Uterus (tissue), 3 donors: ENCODE measurements at regions not wholly inside any gene's neighbourhood (a gene's known extent, or its start where the extent isn't known, plus 50 kb on each side); places are given as distances from the start of the nearest gene placed in this dataset.

Experiments used
- DNase-seq, 2 donors: peaks; one replicate each; pipeline ENCODE4 v3.0.0-alpha.2; 2019 to 2020
- H3K27ac ChIP-seq, 2 donors: fragments of 200-600 bp; sonication (generic); 1 replicate in 1 of 2; 2 replicates in 1 of 2; pipeline ENCODE4 v1.5.1; 2016 to 2018
- H3K27me3 ChIP-seq, 2 donors: fragments of 200-600 bp; sonication (generic); one replicate each; pipeline ENCODE4 v1.5.1; 2018 to 2019; ENCODE audit warnings: control low read depth in 1 of 2
- H3K36me3 ChIP-seq, 2 donors: fragments of 200-600 bp; sonication (generic); one replicate each; pipeline ENCODE4 v1.5.1; 2019; ENCODE audit warnings: control low read depth in 1 of 2
- H3K4me1 ChIP-seq, 2 donors: fragments of 200-600 bp; sonication (generic); one replicate each; pipeline ENCODE4 v1.5.1; 2018 to 2019; ENCODE audit warnings: control low read depth in 1 of 2
- H3K4me3 ChIP-seq, 2 donors: fragments of 200-600 bp; sonication (generic); 1 replicate in 1 of 2; 2 replicates in 1 of 2; pipeline ENCODE4 v1.5.1; 2018 to 2019; ENCODE audit warnings: mild to moderate bottlenecking in 1 of 2
- H3K9me3 ChIP-seq, 2 donors: fragments of 200-600 bp; sonication (generic); one replicate each; pipeline ENCODE4 v1.5.1; 2019; ENCODE audit warnings: control low read depth in 1 of 2
- POLR2A ChIP-seq, 2 donors: fragments of 450-650 bp; IDR thresholded peaks; one replicate each; pipeline ENCODE4 v1.6.1; 2016; ENCODE audit warnings: antibody characterized with exemption in 2 of 2, mild to moderate bottlenecking in 1 of 2, moderate library complexity in 1 of 2
- intact Hi-C: fragments of 100-400 bp; cut with DNase I; formaldehyde crosslinking; loops from one replicate; pipeline ENCODE4 v1.15.1; 2023; ENCODE audit warnings: low total_unique reads
- TF ChIP-seq, protein P1 (sequence below), 4 experiments: fragments of 200-600 bp in 2 of 4; fragments of 450-650 bp in 2 of 4; sonication (generic) in 2 of 4; IDR thresholded peaks; one replicate each; pipeline ENCODE4 v1.5.1; 2016 to 2019; ENCODE audit warnings: antibody characterized with exemption in 4 of 4, mild to moderate bottlenecking in 2 of 4, moderate library complexity in 1 of 4
- donor health status: DM: yes; HTN: yes; CAD: no.

- Histone ChIP-seq H3K27ac (no peak overlapping the region), H3K36me3 (no peaks in the 10 kb centered on the region), H3K4me3 (no peak overlapping the region), H3K9me3 (no peaks in the 10 kb centered on the region), H3K4me1 (no peaks in the 10 kb centered on the region), H3K27me3 (no peaks in the 10 kb centered on the region)
- TF ChIP-seq, protein P1, sequence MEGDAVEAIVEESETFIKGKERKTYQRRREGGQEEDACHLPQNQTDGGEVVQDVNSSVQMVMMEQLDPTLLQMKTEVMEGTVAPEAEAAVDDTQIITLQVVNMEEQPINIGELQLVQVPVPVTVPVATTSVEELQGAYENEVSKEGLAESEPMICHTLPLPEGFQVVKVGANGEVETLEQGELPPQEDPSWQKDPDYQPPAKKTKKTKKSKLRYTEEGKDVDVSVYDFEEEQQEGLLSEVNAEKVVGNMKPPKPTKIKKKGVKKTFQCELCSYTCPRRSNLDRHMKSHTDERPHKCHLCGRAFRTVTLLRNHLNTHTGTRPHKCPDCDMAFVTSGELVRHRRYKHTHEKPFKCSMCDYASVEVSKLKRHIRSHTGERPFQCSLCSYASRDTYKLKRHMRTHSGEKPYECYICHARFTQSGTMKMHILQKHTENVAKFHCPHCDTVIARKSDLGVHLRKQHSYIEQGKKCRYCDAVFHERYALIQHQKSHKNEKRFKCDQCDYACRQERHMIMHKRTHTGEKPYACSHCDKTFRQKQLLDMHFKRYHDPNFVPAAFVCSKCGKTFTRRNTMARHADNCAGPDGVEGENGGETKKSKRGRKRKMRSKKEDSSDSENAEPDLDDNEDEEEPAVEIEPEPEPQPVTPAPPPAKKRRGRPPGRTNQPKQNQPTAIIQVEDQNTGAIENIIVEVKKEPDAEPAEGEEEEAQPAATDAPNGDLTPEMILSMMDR (IDR thresholded peaks at IDR 0.05): no peak
- no peak for TF ChIP-seq POLR2A (IDR thresholded peaks at IDR 0.05)
- intact Hi-C loops: no loop called here
- no peak for DNase-seq
These were observed 244.0 kb upstream of the SFRP2 start for GRCh38 chr4:154032914-154033313.

DNA sequence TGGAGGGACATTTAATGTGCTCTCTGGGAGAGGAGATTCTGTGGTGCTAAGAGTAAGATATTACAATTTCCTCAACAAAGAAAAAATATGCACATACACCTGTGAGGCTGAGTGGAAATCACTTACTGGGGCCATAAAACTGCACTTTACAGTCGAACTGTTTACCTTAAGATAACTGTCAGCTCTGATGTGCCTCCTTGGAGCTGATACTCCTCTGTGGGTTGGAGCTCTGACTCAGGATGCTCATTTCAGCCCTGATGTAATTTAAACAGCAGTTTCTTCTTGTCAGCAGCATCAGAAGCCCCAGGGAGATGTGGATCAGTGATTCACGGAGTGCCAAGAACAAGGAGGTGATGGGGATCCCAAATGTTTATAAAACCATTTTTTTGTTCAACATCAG lies 241.9 kb upstream of the SFRP2 start:
- Histone ChIP-seq H3K27ac (no peak overlapping the region), H3K4me1 (no peaks in the 10 kb centered on the region), H3K27me3 (no peaks in the 10 kb centered on the region), H3K36me3 (no peaks in the 10 kb centered on the region), H3K4me3 (no peak overlapping the region), H3K9me3 (no peaks in the 10 kb centered on the region)
- intact Hi-C loops: no loop called here
- DNase-seq: no peak
- TF ChIP-seq, protein P1 (IDR thresholded peaks at IDR 0.05): no peak
- TF ChIP-seq POLR2A (IDR thresholded peaks at IDR 0.05): no peak

DNA sequence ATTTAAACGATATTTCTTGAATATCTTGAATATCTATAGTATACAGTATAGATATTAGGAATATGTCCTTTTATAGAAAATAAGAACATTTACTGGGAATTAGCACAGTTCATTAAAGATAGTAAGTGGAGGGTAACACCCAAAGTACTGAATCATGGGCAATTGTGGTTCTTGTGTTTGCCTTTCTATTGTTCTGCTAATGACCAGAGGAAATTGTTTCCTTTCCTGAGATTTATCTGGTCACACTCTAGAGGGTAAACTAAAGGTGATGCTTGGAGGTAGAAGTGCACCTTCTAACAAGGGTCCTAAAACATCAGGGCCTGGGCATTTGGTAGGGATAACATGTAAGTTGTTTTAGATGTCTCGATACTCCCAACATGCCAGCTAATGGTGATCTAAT lies 241.3 kb upstream of the SFRP2 start:
- intact Hi-C loops: no loop called here
- Histone ChIP-seq H3K27ac (no peak overlapping the region), H3K4me1 (no peaks in the 10 kb centered on the region), H3K36me3 (no peaks in the 10 kb centered on the region), H3K27me3 (no peaks in the 10 kb centered on the region), H3K9me3 (no peaks in the 10 kb centered on the region), H3K4me3 (no peak overlapping the region)
- DNase-seq: no peak
- TF ChIP-seq, protein P1 (IDR thresholded peaks at IDR 0.05): no peak
- TF ChIP-seq POLR2A (IDR thresholded peaks at IDR 0.05): no peak

DNA sequence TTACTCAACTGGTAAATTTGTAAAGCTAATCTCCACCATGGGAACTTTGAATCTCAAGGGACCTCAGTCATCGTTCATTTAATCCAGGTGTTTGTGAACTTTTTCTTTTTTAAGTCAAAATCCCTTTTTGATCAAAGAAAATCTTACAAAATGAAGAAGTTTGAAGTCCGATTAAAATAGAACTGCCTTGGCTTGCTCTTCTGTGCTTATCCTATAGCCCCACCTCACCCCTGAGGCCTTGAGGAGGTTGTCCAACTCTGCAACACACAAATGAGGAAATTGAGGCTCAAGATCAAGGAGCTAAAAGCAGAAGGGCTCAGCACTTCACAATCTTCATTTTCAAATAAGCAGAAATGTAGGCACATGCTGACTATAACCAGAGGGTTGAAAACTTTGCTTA lies 240.3 kb upstream of the SFRP2 start:
- H3K27me3 ChIP-seq: no peaks in the 10 kb centered on the region
- H3K36me3 ChIP-seq: no peaks in the 10 kb centered on the region
- H3K27ac ChIP-seq: no peak overlapping the region
- DNase-seq: no peak
- TF ChIP-seq POLR2A (IDR thresholded peaks at IDR 0.05): no peak
- TF ChIP-seq, protein P1 (IDR thresholded peaks at IDR 0.05): no peak
- H3K4me1 ChIP-seq: no peaks in the 10 kb centered on the region
- H3K4me3 ChIP-seq: no peak overlapping the region
- H3K9me3 ChIP-seq: no peaks in the 10 kb centered on the region
- intact Hi-C loops: no loop called here

DNA sequence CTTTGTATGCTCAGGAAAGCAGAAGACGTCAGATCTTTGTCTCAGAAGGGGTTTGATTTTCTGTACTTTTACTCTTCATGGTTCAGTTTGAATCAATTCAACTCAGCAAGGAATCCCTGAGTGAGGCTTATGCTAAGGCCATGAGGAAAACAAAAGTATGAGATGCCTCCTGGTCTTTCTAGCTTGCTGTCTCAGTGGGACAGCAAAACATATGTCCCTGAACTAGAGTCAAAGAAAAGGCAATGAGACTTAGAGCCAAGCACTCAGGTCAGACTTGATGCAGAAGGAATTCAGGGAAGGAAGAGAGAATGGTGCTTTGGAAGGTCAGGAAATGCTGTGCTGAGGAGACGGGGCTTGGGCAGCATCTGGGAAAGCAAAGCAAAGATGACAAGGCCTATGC lies 236.2 kb upstream of the SFRP2 start:
- Histone ChIP-seq H3K36me3 (no peaks in the 10 kb centered on the region), H3K27ac (no peak overlapping the region), H3K27me3 (no peaks in the 10 kb centered on the region), H3K9me3 (no peaks in the 10 kb centered on the region), H3K4me1 (no peaks in the 10 kb centered on the region), H3K4me3 (no peak overlapping the region)
- DNase-seq: no peak
- intact Hi-C loops: no loop called here
- no peak for TF ChIP-seq POLR2A (IDR thresholded peaks at IDR 0.05)
- TF ChIP-seq, protein P1 (IDR thresholded peaks at IDR 0.05): no peak
